Skin of body (tissue), 1 donor: ENCODE measurements at regions not wholly inside any gene's neighbourhood (a gene's known extent, or its start where the extent isn't known, plus 50 kb on each side); places are given as distances from the start of the nearest gene placed in this dataset.
"Not testable (repeated sequence)": the region's sequence is repeated elsewhere in the genome, so short reads cannot be mapped to it uniquely, and the experiment has no call there.

Experiments
- DNase-seq: peaks from one replicate; lab custom pipeline; 2025; lab: John Stamatoyannopoulos, UW

- no peak for DNase-seq
Observed at GRCh38 chr20:33908336-33908735, 85.4 kb upstream of the RALY start.

GRCh38 chr20:33908868-33909267 is 84.8 kb upstream of the RALY start:
- no peak for DNase-seq

GRCh38 chr20:33909331-33909921 is 84.3 kb upstream of the RALY start:
- no peak for DNase-seq

GRCh38 chr20:33910056-33910455 is 83.7 kb upstream of the RALY start:
- peak; percentile 18 for DNase-seq

GRCh38 chr20:33910529-33911327 is 83.0 kb upstream of the RALY start:
- DNase-seq: no peak

- no peak for DNase-seq
Observed at GRCh38 chr20:33914919-33915318, 78.8 kb upstream of the RALY start.

- no peak for DNase-seq
Observed at GRCh38 chr20:33915726-33916331, 77.9 kb upstream of the RALY start.

GRCh38 chr20:33916768-33917167 is 76.9 kb upstream of the RALY start:
- no peak for DNase-seq

- peak; percentile 67 for DNase-seq
Observed at GRCh38 chr20:33917831-33918525, 75.7 kb upstream of the RALY start.

- no peak for DNase-seq
Observed at GRCh38 chr20:33918662-33919061, 75.0 kb upstream of the RALY start.

- DNase-seq: no peak
Observed at GRCh38 chr20:33919653-33920052, 74.1 kb upstream of the RALY start.

- no peak for DNase-seq
Observed at GRCh38 chr20:33922224-33922623, 71.5 kb upstream of the RALY start.

GRCh38 chr20:33923740-33924139 is 70.0 kb upstream of the RALY start:
- DNase-seq: no peak

GRCh38 chr20:33925867-33926266 is 67.8 kb upstream of the RALY start:
- no peak for DNase-seq

GRCh38 chr20:33926425-33926824 is 67.3 kb upstream of the RALY start:
- DNase-seq: no peak

GRCh38 chr20:33927724-33928123 is 66.0 kb upstream of the RALY start:
- DNase-seq: no peak

GRCh38 chr20:33929917-33930316 is 63.8 kb upstream of the RALY start:
- no peak for DNase-seq

GRCh38 chr20:33933469-33933909 is 60.2 kb upstream of the RALY start:
- DNase-seq: no peak

- DNase-seq: no peak
Observed at GRCh38 chr20:33936656-33937055, 57.1 kb upstream of the RALY start.

- not testable (repeated sequence) for DNase-seq
Observed at GRCh38 chr20:33939031-33939430, 54.7 kb upstream of the RALY start.

- no peak for DNase-seq
Observed at GRCh38 chr20:33940666-33941065, 53.0 kb upstream of the RALY start.
